ACHN (cell line): ENCODE measurements at regions not wholly inside any gene's neighbourhood (a gene's known extent, or its start where the extent isn't known, plus 50 kb on each side); places are given as distances from the start of the nearest gene placed in this dataset.

Experiments used
- DNase-seq: peaks from one replicate; pipeline ENCODE4 v3.0.0-alpha.2; 2015
- in situ Hi-C: cut with HindIII; loops from 2 replicates; pipeline ENCODE4 v1.10.0; 2017; ENCODE audit warnings: low sequenced_read_pairs, low pct_ligation_motif_present, low pct_unique_long_range_greater_than_20kb

- no peak for DNase-seq
- in situ Hi-C loops, result no loop called here
These were observed 67.7 kb upstream of the PLEKHG1 start for GRCh38 chr6:150531957-150532356.

- in situ Hi-C loops, result no loop called here
- no peak for DNase-seq
These were observed 65.1 kb upstream of the PLEKHG1 start for GRCh38 chr6:150534553-150534952.

- in situ Hi-C loops, result no loop called here
- no peak for DNase-seq
These were observed 64.4 kb upstream of the PLEKHG1 start for GRCh38 chr6:150535151-150535804.

- DNase-seq, result no peak
- in situ Hi-C loops, result no loop called here
These were observed 63.9 kb upstream of the PLEKHG1 start for GRCh38 chr6:150535818-150536220.

- DNase-seq, result no peak
- in situ Hi-C loops, result no loop called here
These were observed 62.9 kb upstream of the PLEKHG1 start for GRCh38 chr6:150536835-150537234.

- DNase-seq, result no peak
- in situ Hi-C loops, result no loop called here
These were observed 62.2 kb upstream of the PLEKHG1 start for GRCh38 chr6:150537491-150537890.

- no peak for DNase-seq
- in situ Hi-C loops, result no loop called here
These were observed 61.8 kb upstream of the PLEKHG1 start for GRCh38 chr6:150537893-150538292.

GRCh38 chr6:150539111-150539510 is 60.6 kb upstream of the PLEKHG1 start:
- in situ Hi-C loops, result no loop called here
- DNase-seq, result no peak

GRCh38 chr6:150539568-150539967 is 60.1 kb upstream of the PLEKHG1 start:
- in situ Hi-C loops, result no loop called here
- DNase-seq, result no peak

- no peak for DNase-seq
- in situ Hi-C loops, result no loop called here
These were observed 58.1 kb upstream of the PLEKHG1 start for GRCh38 chr6:150541576-150541975.

- DNase-seq, result no peak
- in situ Hi-C loops, result no loop called here
These were observed 56.5 kb upstream of the PLEKHG1 start for GRCh38 chr6:150543178-150543577.

GRCh38 chr6:150544793-150545192 is 54.9 kb upstream of the PLEKHG1 start:
- no peak for DNase-seq
- in situ Hi-C loops, result no loop called here

GRCh38 chr6:150546457-150546856 is 53.2 kb upstream of the PLEKHG1 start:
- DNase-seq, result no peak
- in situ Hi-C loops, result no loop called here

- in situ Hi-C loops, result no loop called here
- no peak for DNase-seq
These were observed 52.0 kb upstream of the PLEKHG1 start for GRCh38 chr6:150547502-150548222.

GRCh38 chr6:150548330-150548729 is 51.4 kb upstream of the PLEKHG1 start:
- in situ Hi-C loops, result no loop called here

GRCh38 chr6:150549007-150549406 is 50.7 kb upstream of the PLEKHG1 start:
- no peak for DNase-seq
- in situ Hi-C loops, result no loop called here

More at GRCh38 chr6:150548330-150548729, 51.4 kb upstream of the PLEKHG1 start:
- DNase-seq, result no peak

GRCh38 chr6:150549674-150550101 is 50.0 kb upstream of the PLEKHG1 start:
- DNase-seq, result no peak
- in situ Hi-C loops, result no loop called here
